GM19452 (cell line): ENCODE measurements at regions not wholly inside any gene's neighbourhood (a gene's known extent, or its start where the extent isn't known, plus 50 kb on each side); places are given as distances from the start of the nearest gene placed in this dataset.
"Not testable (repeated sequence)": the region's sequence is repeated elsewhere in the genome, so short reads cannot be mapped to it uniquely, and the experiment has no call there.

ENCODE experiments used
- ATAC-seq: cut with Tn5 transposase; IDR thresholded peaks from one replicate; pipeline ENCODE4 v1.9.1; 2021; ENCODE audit not compliant: unreplicated experiment

DNA sequence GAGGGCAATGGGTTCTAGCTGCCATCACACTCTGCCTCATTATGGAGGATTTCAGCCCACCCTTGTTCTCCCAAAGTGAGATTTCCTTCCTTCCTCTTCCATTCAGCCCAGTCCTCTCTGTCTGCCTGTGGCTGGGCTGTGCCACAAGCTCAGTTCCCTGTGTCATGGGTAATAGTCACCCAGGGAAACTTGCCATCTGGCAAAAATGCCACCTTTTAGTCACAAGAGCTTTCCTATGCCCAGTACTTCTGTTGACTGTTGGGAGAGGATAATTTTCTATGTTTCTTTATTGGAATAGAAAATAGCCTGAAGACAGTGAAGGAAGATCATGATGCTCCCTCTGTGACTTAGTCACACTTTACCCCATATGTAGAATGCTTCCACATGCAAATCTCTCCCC, 71.4 kb downstream of the TLR4 start:
- no peak for ATAC-seq

DNA sequence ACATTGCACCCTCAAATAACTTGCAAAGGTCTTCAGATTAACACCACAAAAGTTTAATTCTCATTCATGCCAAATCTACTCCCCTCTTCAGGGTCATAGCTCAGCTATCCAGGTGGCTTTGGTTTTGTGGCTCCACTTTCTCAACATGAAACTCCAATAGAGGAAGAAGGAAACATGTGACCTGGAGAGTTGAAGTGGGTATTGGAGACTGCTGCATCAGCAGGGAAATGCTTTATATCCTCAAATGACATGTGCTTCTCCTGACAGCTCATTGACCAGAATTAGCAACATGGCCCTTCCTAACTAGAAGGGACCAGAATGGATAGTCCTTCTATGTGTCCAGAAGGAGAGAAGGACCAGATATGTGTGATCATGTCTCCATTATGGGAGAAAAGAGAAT, 73.6 kb downstream of the TLR4 start:
- ATAC-seq = peak; percentile 76

DNA sequence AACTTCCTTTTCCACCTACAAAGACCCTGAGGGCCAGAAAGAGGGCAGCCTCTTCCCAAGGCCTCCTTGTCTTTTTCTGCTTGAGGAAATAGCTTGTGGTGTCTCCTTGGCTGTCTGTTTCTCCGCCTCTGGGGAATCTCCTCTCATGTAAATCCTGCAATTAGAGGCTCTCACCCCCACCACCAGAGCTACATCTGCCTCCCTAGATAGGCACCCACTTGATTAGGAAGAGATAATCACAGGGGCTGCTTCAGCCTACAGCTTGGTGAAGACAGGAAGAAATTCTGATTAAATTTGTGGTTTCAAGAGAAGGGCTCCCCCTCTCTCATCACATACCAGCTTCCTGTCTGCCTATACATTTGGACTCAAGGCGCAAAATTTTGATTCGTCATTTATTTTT, 75.6 kb downstream of the TLR4 start:
- ATAC-seq = no peak

DNA sequence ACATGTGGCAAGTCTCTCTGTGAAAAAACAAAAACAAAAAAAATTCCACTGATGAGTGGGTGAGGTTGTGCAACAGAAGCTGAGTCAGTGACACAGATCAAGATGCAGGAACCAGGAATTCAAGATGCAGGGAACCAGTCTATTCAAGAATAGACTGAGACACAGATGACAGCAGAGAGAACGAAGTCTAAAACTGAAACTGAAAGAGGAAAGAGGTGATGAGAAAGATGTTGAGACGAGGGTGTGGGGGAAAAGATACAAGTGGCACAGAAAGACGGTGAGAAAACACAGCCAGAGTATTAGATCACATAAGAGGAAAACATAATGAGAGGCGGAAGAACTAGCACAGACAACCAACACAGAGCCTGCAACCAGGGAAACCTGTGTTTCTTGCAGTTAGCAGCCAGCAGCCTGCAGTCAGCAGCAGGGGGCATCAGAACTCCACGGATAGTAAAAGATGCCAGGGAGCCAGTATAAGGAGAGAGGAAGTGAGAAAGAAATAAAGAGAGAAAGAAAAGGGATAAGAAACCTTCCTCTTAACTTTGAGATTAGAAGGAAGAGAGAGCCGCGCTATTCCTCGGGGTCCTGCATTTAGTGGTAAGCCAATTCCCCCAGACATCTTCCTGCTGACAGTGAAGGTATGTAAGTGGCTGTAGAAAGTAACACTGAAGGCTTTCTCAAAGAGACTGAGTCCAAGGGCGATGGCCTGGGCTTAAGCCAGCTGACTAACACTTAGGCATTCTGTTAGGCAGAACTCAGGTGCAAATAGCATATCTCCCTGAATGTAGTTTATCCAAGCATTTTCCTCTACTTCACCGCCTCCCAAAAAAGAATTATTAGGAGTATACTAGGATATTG, 79.0 kb downstream of the TLR4 start:
- ATAC-seq = peak; percentile 68

DNA sequence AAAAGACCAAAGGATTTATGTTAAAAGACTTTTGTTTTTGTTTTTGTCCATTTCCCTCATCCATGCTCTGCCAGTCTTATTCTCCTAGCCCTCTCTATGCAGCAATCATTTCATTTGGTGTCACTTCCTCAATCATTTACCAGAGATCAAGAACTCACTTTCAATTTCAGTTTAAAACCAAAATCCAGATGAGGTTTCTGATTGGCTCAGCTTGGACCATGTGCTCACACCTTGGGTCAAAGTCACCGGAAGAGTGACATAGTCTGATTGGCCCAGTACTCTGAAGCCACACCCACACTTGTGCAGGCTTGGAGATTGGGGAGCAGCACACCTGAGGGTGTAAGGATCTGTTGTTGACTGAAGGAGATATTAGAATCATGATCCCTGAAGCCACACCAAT, 79.6 kb downstream of the TLR4 start:
- ATAC-seq = peak; percentile 89

GRCh38 chr9:117784996-117785395, 80.8 kb downstream of the TLR4 start:
- no peak for ATAC-seq

DNA sequence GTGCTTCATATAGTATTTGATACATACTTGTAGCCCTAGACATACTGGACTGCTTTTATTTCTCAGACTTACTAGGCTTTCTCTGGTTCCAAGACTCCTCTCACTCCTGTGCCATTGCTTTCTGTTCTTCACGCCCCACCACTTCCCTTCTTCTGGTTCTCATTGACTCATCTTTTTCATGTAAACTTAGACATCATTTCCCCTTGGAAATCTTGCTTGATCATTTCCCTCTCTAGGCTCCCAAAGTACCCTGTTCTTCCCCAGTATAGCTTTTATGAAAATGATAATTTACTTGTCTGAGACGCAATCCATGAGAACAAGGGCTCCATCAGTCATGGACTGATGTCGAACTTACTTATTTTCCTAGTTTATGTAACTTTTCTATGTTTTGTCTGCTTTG, 83.5 kb downstream of the TLR4 start:
- no peak for ATAC-seq

GRCh38 chr9:117795271-117795670, 91.1 kb downstream of the TLR4 start:
- ATAC-seq = no peak

- ATAC-seq = no peak
Measured at GRCh38 chr9:117796681-117797080, 92.5 kb downstream of the TLR4 start.

DNA sequence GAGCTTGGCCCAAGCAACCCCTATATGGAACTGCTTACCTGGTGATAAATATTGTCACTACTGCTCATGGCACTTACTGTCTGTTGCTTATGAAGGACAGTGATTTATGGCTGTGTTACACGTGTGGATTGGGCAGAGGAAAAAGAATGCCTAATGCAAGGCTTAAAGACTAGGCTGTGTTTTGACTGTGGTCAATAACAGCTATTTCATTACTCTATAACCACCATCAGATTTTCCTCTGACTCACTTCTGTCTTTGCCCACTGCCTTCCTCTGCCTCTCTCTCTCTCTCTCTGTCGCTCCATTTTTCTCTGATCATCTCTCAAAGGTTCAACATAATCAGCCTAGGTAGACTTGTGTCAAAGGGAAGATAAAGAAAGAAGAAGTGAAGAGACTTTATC, 96.2 kb downstream of the TLR4 start:
- ATAC-seq = no peak

DNA sequence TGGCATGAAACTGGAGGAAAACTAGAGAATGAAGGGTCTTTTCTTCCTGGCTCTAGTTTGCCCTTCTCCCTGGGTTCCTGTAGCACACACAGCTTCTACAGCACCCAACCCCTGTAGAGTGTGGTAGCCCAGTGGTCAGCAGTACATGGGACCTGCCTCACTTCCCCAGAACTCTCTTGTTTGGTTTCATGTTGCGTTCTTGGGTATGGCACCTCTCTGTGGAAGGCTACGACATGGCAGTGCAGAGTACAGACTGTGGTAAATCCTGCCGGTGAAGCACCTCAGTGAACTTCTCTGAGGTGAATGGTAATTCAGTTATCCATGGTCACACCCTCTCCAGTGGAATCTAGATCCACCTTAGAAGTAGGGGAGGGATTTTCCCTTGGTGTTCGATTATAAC, 105.5 kb downstream of the TLR4 start:
- ATAC-seq = no peak

- ATAC-seq = no peak
Measured at GRCh38 chr9:117815315-117815714, 111.1 kb downstream of the TLR4 start.

GRCh38 chr9:117815948-117816347, 111.7 kb downstream of the TLR4 start:
- no peak for ATAC-seq

DNA sequence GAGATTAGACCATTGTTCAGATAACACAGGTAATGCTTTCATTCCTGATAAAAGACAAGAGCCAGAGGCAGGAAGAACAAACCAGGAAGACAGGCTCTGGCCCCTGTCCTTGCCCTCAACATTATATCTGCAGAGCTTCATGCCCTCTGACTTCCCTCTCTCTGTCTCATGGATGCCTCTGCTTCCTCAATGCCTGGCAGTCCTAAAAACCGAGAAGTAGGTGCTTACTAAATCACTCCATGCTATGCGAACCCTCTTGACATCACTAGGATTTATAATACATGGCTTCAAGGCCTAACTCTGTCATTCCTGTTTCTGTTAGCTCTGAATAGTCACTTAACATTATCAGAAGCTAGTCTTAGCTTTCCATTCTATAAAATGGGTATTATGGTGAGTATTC, 117.8 kb downstream of the TLR4 start:
- ATAC-seq = no peak

DNA sequence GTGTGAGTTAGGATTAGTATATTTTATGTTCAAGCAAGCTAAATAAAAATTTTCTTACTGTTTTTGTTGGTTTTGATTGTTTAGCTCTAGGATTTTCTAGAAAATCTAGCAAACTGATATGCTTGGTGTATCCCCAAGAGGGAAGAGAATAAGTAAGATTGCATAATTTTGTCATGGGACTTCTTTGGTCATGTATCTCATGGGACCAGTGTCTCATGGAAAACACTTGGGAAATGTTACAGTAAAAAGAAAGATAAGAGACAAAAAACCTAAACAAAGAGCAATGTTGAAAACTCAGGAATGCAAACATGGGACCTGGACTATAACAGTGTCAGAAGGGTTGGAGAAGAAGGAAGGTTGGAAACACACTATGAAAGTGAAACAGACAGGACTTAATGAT, 119.4 kb downstream of the TLR4 start:
- no peak for ATAC-seq

GRCh38 chr9:117825609-117826347, 121.6 kb downstream of the TLR4 start:
- ATAC-seq = peak; percentile 95

DNA sequence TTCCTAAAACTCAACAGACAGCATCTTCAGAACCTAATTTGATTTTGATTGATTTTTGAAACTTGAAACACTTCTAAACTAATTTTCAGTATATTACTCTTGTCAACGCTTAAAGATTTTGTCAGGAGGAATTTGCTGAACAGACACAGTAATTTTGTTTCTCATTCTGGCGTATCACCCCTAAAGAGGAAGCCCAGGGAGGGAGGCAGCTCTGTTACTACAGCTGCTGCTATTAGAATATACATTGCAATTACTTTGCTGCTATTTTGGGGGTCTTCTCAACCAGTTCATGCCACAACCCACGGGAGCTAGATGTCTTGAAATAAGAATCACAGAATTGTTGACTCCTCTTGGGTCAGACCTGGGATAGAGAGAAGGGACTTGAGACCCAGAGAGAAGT, 122.6 kb downstream of the TLR4 start:
- ATAC-seq = no peak

- ATAC-seq = no peak
Measured at GRCh38 chr9:117827456-117827855, 123.3 kb downstream of the TLR4 start.

GRCh38 chr9:117828466-117828865, 124.3 kb downstream of the TLR4 start:
- no peak for ATAC-seq

- peak; percentile 88 for ATAC-seq
Measured at GRCh38 chr9:117835798-117836197, 131.6 kb downstream of the TLR4 start.

DNA sequence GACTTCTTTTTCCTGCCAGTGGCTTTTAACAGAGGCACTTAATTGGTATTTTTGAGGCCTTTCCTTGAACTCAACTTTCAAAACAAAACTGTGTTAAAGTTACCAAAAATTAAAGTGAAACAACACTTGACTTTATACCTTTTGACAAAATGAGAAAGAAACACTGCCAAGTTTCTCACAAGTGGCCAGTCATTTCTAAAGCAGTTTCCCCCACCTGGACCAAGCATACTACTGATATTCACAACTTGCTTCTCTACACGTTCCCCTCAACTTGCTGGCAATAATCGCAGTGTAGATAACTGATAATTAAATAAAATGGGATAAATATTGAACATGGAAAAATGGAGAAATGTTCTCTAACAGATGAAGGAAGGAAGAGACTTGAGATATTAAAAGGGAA, 135.7 kb downstream of the TLR4 start:
- ATAC-seq = no peak

DNA sequence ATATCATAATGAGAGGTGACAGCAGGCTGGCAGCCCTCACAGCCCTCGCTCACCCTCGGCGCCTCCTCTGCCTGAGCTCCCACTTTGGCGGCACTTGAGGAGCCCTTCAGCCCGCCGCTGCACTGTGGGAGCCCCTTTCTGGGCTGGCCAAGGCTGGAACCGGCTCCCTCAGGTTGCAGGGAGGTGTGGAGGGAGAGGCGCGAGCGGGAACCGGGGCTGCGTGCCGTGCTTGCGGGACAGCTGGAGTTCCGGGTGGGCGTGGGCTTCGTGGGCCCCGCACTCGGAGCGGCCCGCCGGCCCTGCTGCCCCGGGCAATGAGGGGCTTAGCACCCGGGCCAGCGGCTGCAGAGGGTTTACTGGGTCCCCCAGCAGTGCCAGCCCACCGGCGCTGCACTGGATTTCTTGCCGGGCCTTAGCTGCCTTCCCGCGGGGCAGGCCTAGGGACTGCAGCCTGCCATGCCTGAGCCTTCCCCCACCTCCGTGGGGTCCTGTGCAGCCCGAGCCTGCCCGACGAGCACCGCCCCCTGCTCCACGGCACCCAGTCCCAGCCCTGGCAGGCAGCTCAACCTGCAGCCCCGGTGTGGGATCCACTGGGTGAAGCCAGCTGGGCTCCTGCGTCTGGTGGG, 147.7 kb downstream of the TLR4 start:
- ATAC-seq = not testable (repeated sequence)
